ENCODE measurements at regions not wholly inside any gene's neighbourhood (a gene's known extent, or its start where the extent isn't known, plus 50 kb on each side); places are given as distances from the start of the nearest gene placed in this dataset.

DNA sequence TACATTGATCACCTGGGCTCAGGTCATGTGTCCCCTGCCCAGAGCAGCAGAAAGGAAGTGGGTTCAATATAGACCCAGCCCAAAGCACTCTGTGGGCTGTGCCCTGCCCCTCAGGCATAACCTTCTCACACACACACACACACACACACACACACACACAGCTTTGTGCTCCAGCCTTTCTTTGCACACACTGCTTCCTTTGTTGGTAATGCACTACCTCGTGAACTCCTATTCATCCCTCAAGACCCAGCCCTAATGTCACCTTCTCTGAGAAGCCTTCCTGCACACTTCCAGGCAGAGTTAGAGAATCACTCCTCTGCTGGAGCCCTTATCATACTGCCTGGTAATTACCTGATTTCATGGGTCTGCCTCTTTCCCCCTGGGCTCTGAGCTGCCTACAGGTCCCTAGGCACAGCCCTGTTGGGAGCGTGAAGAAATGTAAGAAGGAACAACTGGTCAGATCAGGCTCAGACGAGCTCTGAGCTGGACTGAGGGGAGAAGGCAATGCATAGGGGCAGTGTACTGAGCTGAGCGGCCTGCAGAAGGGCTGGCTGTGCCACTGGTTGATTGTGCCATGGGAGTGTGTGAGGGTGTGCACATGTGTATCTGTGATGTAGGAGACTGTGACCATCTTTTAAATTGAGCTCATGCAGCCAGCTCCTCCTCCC is 210.3 kb downstream of the GLI2 start:
- intact Hi-C loops (cut with micrococcal nuclease): loop anchor here (2.0 kb wide), 1 partner anchor 125 kb away; no protein-coding TSS in a partner anchor
- TF ChIP-seq, protein P1, sequence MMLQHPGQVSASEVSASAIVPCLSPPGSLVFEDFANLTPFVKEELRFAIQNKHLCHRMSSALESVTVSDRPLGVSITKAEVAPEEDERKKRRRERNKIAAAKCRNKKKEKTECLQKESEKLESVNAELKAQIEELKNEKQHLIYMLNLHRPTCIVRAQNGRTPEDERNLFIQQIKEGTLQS (IDR thresholded peaks at IDR 0.05): no peak
- TF ChIP-seq, protein P2, sequence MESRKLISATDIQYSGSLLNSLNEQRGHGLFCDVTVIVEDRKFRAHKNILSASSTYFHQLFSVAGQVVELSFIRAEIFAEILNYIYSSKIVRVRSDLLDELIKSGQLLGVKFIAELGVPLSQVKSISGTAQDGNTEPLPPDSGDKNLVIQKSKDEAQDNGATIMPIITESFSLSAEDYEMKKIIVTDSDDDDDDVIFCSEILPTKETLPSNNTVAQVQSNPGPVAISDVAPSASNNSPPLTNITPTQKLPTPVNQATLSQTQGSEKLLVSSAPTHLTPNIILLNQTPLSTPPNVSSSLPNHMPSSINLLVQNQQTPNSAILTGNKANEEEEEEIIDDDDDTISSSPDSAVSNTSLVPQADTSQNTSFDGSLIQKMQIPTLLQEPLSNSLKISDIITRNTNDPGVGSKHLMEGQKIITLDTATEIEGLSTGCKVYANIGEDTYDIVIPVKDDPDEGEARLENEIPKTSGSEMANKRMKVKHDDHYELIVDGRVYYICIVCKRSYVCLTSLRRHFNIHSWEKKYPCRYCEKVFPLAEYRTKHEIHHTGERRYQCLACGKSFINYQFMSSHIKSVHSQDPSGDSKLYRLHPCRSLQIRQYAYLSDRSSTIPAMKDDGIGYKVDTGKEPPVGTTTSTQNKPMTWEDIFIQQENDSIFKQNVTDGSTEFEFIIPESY (IDR thresholded peaks at IDR 0.05; ENCODE audit: extremely low read depth, insufficient replicate concordance, low read length): no peak
- no peak for TF ChIP-seq POLR2A (IDR thresholded peaks at IDR 0.05; ENCODE audit: borderline replicate concordance, extremely low read depth, insufficient read depth, insufficient read length)
- Histone ChIP-seq H3K4me1 (ENCODE audit: control insufficient read depth in 1 of 2, insufficient read depth in 2 of 2, low read length in 2 of 2) (no peaks in the 10 kb centered on the region), H2AFZ (ENCODE audit: low read depth, low read length, poor library complexity, severe bottlenecking) (no peak overlapping the region), H3K9me2 (ENCODE audit: insufficient read depth) (no peaks in the 10 kb centered on the region), H3K27me3 (ENCODE audit: insufficient read depth, low read length) (no peaks in the 10 kb centered on the region), H3K4me3 (replicated peaks in 1 of 2; ENCODE audit: low read depth in 1 of 2, low read length in 2 of 2) (no peak overlapping the region), H3K79me2 (ENCODE audit: insufficient read depth, low read length) (no peaks in the 10 kb centered on the region), H3K4me2 (ENCODE audit: low read length) (no peak overlapping the region), H3K36me3 (ENCODE audit: control insufficient read depth in 1 of 2, insufficient read depth in 2 of 2, low read length in 2 of 2) (no peaks in the 10 kb centered on the region), H4K20me1 (ENCODE audit: insufficient read depth) (no peaks in the 10 kb centered on the region), H3K9ac (ENCODE audit: low read length) (no peak overlapping the region), H3K27ac (ENCODE audit: low read depth, low read length) (no peak overlapping the region), H3K9me3 (ENCODE audit: control insufficient read depth in 1 of 2, insufficient read depth in 1 of 2, low read depth in 1 of 2, low read length in 2 of 2) (no peaks in the 10 kb centered on the region)
- no peak for DNase-seq (ENCODE audit: low read depth, low spot score)
- no peak for ATAC-seq
- POLR2A ChIA-PET: no interaction called here
- RAD21 ChIA-PET (ENCODE audit: low non-redundant PET in 1 of 2, low total read pairs in 2 of 2, uncharacterized antibody in 2 of 2, unreplicated experiment in 2 of 2): no interaction called here
- CTCF ChIA-PET: no interaction called here
- no TSS peak for BruUV-seq (replicated peaks)

DNA sequence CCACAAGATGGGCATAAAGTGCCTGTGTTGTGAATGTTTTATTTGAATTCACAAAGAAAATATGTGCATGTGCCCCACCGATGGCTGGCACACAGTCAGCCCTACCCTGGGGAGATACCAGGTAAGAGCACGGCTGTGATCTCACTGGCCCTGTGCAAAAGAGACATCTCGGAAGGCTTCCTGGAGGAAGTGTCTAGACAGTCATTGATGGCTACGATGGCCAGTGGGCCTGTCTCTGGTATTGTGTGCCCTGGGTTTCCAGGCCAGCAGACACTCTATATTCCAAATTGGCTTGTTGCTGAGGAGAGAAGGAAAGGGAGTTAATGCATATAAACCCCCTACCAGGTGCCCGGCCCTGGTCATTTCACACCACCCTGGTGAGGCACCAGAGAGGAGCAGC is 211.7 kb downstream of the GLI2 start:
- RAD21 ChIA-PET (ENCODE audit: low non-redundant PET in 1 of 2, low total read pairs in 2 of 2, uncharacterized antibody in 2 of 2, unreplicated experiment in 2 of 2): no interaction called here
- no peak for ATAC-seq
- Histone ChIP-seq H3K9me3 (ENCODE audit: control insufficient read depth in 1 of 2, insufficient read depth in 1 of 2, low read depth in 1 of 2, low read length in 2 of 2) (no peaks in the 10 kb centered on the region), H3K27ac (ENCODE audit: low read depth, low read length) (no peak overlapping the region), H3K27me3 (ENCODE audit: insufficient read depth, low read length) (no peaks in the 10 kb centered on the region), H3K9me2 (ENCODE audit: insufficient read depth) (no peaks in the 10 kb centered on the region), H3K4me1 (ENCODE audit: control insufficient read depth in 1 of 2, insufficient read depth in 2 of 2, low read length in 2 of 2) (no peaks in the 10 kb centered on the region), H2AFZ (ENCODE audit: low read depth, low read length, poor library complexity, severe bottlenecking) (no peak overlapping the region), H3K9ac (ENCODE audit: low read length) (no peak overlapping the region), H4K20me1 (ENCODE audit: insufficient read depth) (no peaks in the 10 kb centered on the region), H3K4me3 (replicated peaks in 1 of 2; ENCODE audit: low read depth in 1 of 2, low read length in 2 of 2) (no peak overlapping the region), H3K79me2 (ENCODE audit: insufficient read depth, low read length) (no peaks in the 10 kb centered on the region), H3K36me3 (ENCODE audit: control insufficient read depth in 1 of 2, insufficient read depth in 2 of 2, low read length in 2 of 2) (no peaks in the 10 kb centered on the region), H3K4me2 (ENCODE audit: low read length) (no peak overlapping the region)
- BruUV-seq (replicated peaks): no TSS peak
- intact Hi-C loops (cut with micrococcal nuclease): loop anchor here (2.0 kb wide), 1 partner anchor 123 kb away; no protein-coding TSS in a partner anchor
- DNase-seq (ENCODE audit: low read depth, low spot score): no peak
- POLR2A ChIA-PET: no interaction called here
- CTCF ChIA-PET: no interaction called here
- no peak for TF ChIP-seq SRF (IDR thresholded peaks at IDR 0.05; ENCODE audit: low read depth)
- no peak for TF ChIP-seq EZH2 (IDR thresholded peaks at IDR 0.05)
